Cardiac septum (tissue), 1 donor: ENCODE measurements at regions not wholly inside any gene's neighbourhood (a gene's known extent, or its start where the extent isn't known, plus 50 kb on each side); places are given as distances from the start of the nearest gene placed in this dataset.

Experiments used
- DNase-seq: peaks from one replicate; pipeline ENCODE4 v3.0.0-alpha.2; 2020; ENCODE audit warnings: low spot score
- intact Hi-C: fragments of 100-400 bp; cut with DNase I; formaldehyde crosslinking; loops from one replicate; pipeline ENCODE4 v1.14.0; 2022
- donor health status: DM: no; HTN: no; CAD: no.

GRCh38 chr9:130755377-130756007, 61.9 kb downstream of the EXOSC2 start:
- intact Hi-C loops, result no loop called here
- DNase-seq, result no peak

DNA sequence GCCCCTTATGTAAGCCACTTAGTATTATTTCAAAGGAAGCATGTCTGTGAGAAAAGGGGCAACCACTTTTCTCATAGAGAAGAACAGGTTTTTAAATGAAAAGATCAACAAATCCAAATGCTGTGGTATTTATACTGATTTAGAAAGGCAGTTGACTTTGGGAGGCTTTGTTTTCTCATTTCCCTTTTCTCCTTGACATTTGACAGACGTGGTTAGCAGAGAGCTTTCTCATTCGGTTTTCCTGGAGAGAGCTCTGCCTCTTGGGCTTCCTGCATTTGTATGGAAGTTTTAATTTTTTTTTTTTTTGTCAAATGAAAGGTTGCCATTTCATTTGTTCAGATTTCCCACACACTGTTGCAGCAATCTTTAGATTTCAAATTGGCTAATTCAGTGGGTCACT, 62.5 kb downstream of the EXOSC2 start:
- no peak for DNase-seq
- intact Hi-C loops, result no loop called here

GRCh38 chr9:130756455-130757152, 63.0 kb downstream of the EXOSC2 start:
- intact Hi-C loops, result no loop called here
- no peak for DNase-seq

GRCh38 chr9:130759738-130760137, 66.2 kb downstream of the EXOSC2 start:
- intact Hi-C loops, result no loop called here
- DNase-seq, result no peak

GRCh38 chr9:130763331-130764171, 70.0 kb downstream of the EXOSC2 start:
- no peak for DNase-seq
- intact Hi-C loops, result no loop called here

GRCh38 chr9:130765137-130766020, 69.7 kb upstream of the ABL1 start:
- no peak for DNase-seq
- intact Hi-C loops, result no loop called here

GRCh38 chr9:130766021-130766926, 68.8 kb upstream of the ABL1 start:
- intact Hi-C loops, result no loop called here
- no peak for DNase-seq

GRCh38 chr9:130766927-130767307, 68.1 kb upstream of the ABL1 start:
- no peak for DNase-seq
- intact Hi-C loops, result no loop called here

DNA sequence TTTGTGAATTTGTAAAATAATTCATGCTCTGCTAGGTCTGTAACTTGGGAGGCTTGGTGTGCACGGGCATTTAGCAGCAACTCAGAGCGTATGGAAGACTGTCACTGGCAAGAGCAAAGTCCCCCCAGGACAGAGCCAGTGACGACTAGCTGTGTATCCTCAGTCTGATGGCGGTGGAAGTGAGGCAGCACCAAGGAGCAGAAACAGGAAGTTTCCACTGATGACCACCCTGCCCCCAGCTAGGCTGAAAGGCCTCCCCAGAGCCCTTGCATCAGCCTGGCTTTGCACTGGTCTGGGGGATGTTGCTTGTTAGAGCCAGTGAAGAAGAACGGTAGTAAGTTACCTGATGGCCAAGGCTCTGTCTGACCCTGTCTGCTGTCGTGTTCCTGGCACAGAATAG, 66.8 kb upstream of the ABL1 start:
- intact Hi-C loops, result no loop called here
- no peak for DNase-seq

DNA sequence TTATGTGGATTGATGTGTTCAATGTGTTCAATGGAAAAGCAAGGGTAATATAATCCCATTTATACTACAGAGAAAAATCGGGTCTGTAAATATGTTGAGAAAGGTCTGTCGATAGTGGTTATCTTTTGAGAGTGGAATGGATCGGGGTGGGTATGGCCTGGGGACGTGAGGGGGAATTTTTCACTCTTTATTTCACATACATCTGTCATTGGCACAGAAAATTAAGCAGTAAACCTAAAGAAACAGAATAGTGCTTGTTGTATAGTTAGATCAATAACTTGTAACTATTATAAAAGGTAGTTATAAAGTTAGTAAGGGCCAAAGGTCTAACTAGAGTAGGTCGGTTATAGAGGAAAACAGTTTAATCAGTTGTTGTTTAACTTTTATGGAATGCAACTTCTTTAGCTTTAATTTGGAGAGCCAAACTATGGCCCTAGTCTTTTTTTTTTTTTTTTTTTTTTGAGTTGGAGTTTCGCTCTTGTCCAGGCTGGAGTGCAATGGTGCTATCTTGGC, 66.1 kb upstream of the ABL1 start:
- intact Hi-C loops, result no loop called here
- DNase-seq, result no peak

GRCh38 chr9:130770093-130770492, 65.0 kb upstream of the ABL1 start:
- DNase-seq, result no peak
- intact Hi-C loops, result loop anchor here (2.0 to 5.0 kb wide), 3 partner anchors 57 to 172 kb away; no protein-coding TSS in a partner anchor

- intact Hi-C loops, result loop anchor here (2.0 to 5.0 kb wide), 3 partner anchors 58 to 171 kb away; no protein-coding TSS in a partner anchor
- no peak for DNase-seq
Measured at GRCh38 chr9:130770679-130771442, 64.2 kb upstream of the ABL1 start.

- no peak for DNase-seq
- intact Hi-C loops, result loop anchor here (5.0 kb wide), 1 partner anchor 170 kb away; no protein-coding TSS in a partner anchor
Measured at GRCh38 chr9:130772185-130772584, 62.9 kb upstream of the ABL1 start.

GRCh38 chr9:130774183-130774582, 60.9 kb upstream of the ABL1 start:
- intact Hi-C loops, result loop anchor here (5.0 kb wide), 1 partner anchor 168 kb away; no protein-coding TSS in a partner anchor
- no peak for DNase-seq

GRCh38 chr9:130775336-130775991, 59.6 kb upstream of the ABL1 start:
- no peak for DNase-seq
- intact Hi-C loops, result no loop called here

DNA sequence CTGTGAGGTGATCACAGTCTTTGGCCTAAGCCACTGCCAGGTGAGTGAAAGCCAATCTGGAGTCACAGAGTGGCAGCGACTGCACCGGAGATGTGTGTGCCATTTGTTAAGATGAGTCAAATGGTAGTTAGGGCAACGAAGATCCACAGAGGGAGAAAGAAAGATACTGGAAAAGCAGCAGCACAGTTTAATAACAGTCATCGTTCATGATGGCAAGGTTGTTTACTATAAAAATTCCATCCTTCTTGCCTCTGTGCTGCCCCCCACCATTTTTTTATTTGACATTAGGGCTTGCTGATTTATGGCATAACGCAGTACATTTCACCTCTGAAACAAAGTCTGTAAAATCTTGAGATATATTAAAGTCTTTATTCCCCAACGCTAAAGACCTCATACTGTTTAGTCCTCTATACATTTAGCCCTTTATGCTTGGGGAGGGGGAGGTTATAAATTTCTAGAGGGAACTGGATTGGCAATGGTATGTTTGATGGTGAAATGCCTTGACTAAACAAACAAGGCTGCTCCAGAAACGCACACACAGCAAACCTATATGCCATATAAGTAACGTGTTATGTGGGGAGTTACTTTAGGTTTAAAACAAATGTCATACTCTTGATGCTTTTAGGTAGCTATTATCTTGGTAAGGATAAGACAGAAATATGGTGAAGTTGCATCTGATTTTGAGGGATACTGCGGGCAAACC, 55.8 kb upstream of the ABL1 start:
- no peak for DNase-seq
- intact Hi-C loops, result no loop called here
